Endodermal cell (in vitro differentiated cells): ENCODE measurements at regions not wholly inside any gene's neighbourhood (a gene's known extent, or its start where the extent isn't known, plus 50 kb on each side); places are given as distances from the start of the nearest gene placed in this dataset.

Experiments used
- DNase-seq: peaks from one replicate; pipeline ENCODE4 v3.0.0-alpha.2; 2017
- H3K27ac ChIP-seq: 2 replicates; pipeline ENCODE4 v1.5.1; 2013; ENCODE audit warnings: mild to moderate bottlenecking, low read depth, low read length, moderate library complexity
- H3K27me3 ChIP-seq: 2 replicates; pipeline ENCODE4 v1.6.1; 2013; ENCODE audit warnings: mild to moderate bottlenecking, low read length, moderate library complexity; ENCODE audit not compliant: insufficient read depth, control insufficient read depth, poor library complexity, severe bottlenecking
- H3K36me3 ChIP-seq: 2 replicates; pipeline ENCODE4 v1.7.0; 2013; ENCODE audit warnings: mild to moderate bottlenecking, low read length, moderate library complexity; ENCODE audit not compliant: control insufficient read depth, insufficient read depth
- H3K4me1 ChIP-seq: one replicate; pipeline ENCODE4 v1.7.0; 2013; ENCODE audit warnings: low read length; ENCODE audit not compliant: control insufficient read depth, insufficient read depth
- H3K4me3 ChIP-seq: 2 replicates; pipeline ENCODE4 v1.5.1; 2013; ENCODE audit warnings: mild to moderate bottlenecking, low read length, moderate library complexity
- H3K9ac ChIP-seq: 2 replicates; pipeline ENCODE4 v1.6.1; 2013; ENCODE audit warnings: mild to moderate bottlenecking, low read length, moderate library complexity; ENCODE audit not compliant: poor library complexity, severe bottlenecking; ENCODE audit errors: extremely low read depth
- H3K9me3 ChIP-seq: 2 replicates; pipeline ENCODE4 v1.6.1; 2013; ENCODE audit warnings: mild to moderate bottlenecking, low read length, moderate library complexity; ENCODE audit not compliant: control insufficient read depth
- H3K27ac Mint-ChIP-seq: 2 replicates; pipeline ENCODE4 v1.8.0; 2020; ENCODE audit warnings: mixed read lengths
- H3K27me3 Mint-ChIP-seq: 2 replicates; pipeline ENCODE4 v1.8.0; 2021; ENCODE audit warnings: mild to moderate bottlenecking, mixed read lengths; ENCODE audit not compliant: insufficient read depth
- H3K36me3 Mint-ChIP-seq: 2 replicates; pipeline ENCODE4 v1.8.0; 2020; ENCODE audit warnings: low read depth, mixed read lengths
- H3K4me1 Mint-ChIP-seq: 2 replicates; pipeline ENCODE4 v1.8.0; 2020; ENCODE audit warnings: mixed read lengths
- H3K4me3 Mint-ChIP-seq: 2 replicates; pipeline ENCODE4 v1.8.0; 2020; ENCODE audit warnings: mild to moderate bottlenecking, moderate library complexity, mixed read lengths
- H3K9me3 Mint-ChIP-seq: 2 replicates; pipeline ENCODE4 v1.8.0; 2020; ENCODE audit warnings: mild to moderate bottlenecking, mixed read lengths
- WGBS, 2 experiments: methylation state at CpG; one replicate each; pipeline versions ENCODE4 v1.1.5 to v1.1.7; 2013; ENCODE audit warnings: missing lambda C conversion rate in 2 of 2, mixed read lengths in 1 of 2; ENCODE audit not compliant: insufficient coverage in 1 of 2, insufficient read length in 1 of 2; 5-methylcytosine and 5-hydroxymethylcytosine counted together
- TF ChIP-seq, protein P1 (sequence below): fragments of 200-600 bp; sonication (generic); conservative IDR thresholded peaks from 2 replicates; pipeline ENCODE4 v1.5.0; 2021; ENCODE audit warnings: antibody characterized with exemption, mild to moderate bottlenecking

DNA sequence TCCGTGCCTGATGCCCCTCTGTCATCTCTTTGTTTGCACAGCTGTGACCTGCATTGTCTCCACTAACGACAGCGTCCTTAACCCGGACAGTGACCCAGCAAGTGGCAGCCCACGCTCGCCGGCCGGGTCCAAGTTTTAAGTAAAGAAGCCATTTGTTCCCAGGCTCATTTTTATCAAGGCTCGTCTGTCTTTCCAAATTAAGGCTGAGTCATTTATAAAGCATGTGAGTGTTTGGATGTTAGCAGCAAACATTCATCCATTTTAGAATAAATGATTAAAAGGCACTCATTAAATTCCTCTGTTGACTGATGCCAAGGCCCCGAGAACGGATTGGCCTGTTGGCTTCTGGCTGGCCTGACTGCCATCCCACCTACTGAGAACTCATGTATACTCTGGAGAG, 514.5 kb downstream of the NPHP4 start:
- Mint-ChIP-seq H3K27me3 (peaks cover 14% of the 10 kb centered on the region), H3K4me3 (no peak overlapping the region), H3K4me1 (peaks cover 2% of the 10 kb centered on the region), H3K9me3 (peaks cover 1% of the 10 kb centered on the region), H3K27ac (no peak overlapping the region), H3K36me3 (no peaks in the 10 kb centered on the region)
- Histone ChIP-seq H3K9ac (no peak overlapping the region), H3K9me3 (no peaks in the 10 kb centered on the region), H3K4me1 (no peaks in the 10 kb centered on the region), H3K36me3 (no peaks in the 10 kb centered on the region), H3K27me3 (no peaks in the 10 kb centered on the region), H3K4me3 (no peak overlapping the region), H3K27ac (no peak overlapping the region)
- 80 to 90% methylated on average over 10 to 11 of the region's 11 CpGs for WGBS, 2 experiments
- DNase-seq = no peak
- TF ChIP-seq, protein P1, sequence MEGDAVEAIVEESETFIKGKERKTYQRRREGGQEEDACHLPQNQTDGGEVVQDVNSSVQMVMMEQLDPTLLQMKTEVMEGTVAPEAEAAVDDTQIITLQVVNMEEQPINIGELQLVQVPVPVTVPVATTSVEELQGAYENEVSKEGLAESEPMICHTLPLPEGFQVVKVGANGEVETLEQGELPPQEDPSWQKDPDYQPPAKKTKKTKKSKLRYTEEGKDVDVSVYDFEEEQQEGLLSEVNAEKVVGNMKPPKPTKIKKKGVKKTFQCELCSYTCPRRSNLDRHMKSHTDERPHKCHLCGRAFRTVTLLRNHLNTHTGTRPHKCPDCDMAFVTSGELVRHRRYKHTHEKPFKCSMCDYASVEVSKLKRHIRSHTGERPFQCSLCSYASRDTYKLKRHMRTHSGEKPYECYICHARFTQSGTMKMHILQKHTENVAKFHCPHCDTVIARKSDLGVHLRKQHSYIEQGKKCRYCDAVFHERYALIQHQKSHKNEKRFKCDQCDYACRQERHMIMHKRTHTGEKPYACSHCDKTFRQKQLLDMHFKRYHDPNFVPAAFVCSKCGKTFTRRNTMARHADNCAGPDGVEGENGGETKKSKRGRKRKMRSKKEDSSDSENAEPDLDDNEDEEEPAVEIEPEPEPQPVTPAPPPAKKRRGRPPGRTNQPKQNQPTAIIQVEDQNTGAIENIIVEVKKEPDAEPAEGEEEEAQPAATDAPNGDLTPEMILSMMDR = no peak

DNA sequence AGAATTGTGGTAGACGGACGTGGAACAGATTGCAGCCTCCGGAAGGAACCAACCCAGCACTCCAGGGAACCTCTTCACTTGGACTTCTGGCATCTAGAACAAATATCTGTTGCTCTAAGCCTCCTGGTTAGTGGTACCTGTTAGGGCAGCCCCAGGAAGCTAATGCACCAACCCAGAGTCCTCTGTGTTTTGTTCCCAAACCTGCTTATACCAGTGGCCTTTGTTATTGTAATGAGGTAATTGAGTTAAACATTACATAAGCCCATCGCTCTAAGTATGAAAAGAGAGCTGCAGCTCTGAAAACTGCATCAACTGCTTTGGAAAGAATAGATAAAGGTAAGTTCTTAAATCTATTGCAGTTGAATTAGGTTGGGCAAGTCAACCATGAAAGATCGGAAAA, 516.7 kb downstream of the NPHP4 start:
- no peaks in the 10 kb centered on the region for H3K36me3 Mint-ChIP-seq
- 88 to 92% methylated on average over 2 to 5 of the region's 5 CpGs for WGBS, 2 experiments
- no peak for DNase-seq

DNA sequence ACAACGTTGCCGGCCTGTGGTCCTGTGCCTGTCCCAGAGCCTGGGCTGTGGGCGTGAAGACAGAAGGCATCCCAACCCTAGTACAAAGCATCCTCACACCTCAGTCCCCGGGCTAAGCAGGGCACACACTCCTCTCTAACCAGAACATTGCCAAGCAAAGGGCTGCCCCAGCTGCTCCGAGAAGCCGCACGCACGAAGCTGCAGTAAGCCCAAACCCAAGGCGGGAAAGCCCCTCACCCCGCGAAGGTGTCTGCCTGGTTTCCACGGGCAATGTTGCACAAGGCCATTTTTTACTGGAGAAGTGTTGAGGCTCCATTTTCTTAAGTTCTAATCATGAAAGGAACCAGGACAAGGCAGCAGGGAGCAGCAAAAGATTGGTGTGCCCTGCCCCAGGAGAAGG, 519.0 kb downstream of the NPHP4 start:
- Histone ChIP-seq H3K36me3 (no peaks in the 10 kb centered on the region), H3K4me3 (no peak overlapping the region), H3K27ac (no peak overlapping the region), H3K4me1 (no peaks in the 10 kb centered on the region), H3K9me3 (no peaks in the 10 kb centered on the region), H3K9ac (no peak overlapping the region), H3K27me3 (no peaks in the 10 kb centered on the region)
- DNase-seq = no peak
- H3K27ac Mint-ChIP-seq = no peak overlapping the region
- H3K4me3 Mint-ChIP-seq = no peak overlapping the region
- WGBS, 2 experiments = 90 to 93% methylated on average over 9 to 12 of the region's 12 CpGs
- H3K4me1 Mint-ChIP-seq = no peaks in the 10 kb centered on the region
- peaks cover 16% of the 10 kb centered on the region for H3K27me3 Mint-ChIP-seq
- TF ChIP-seq, protein P1 = no peak
- H3K9me3 Mint-ChIP-seq = no peaks in the 10 kb centered on the region
- H3K36me3 Mint-ChIP-seq = no peaks in the 10 kb centered on the region

More for the DNA sequence above, 516.7 kb downstream of the NPHP4 start:
- Mint-ChIP-seq H3K4me3 (no peak overlapping the region), H3K27me3 (peaks cover 9% of the 10 kb centered on the region), H3K4me1 (no peaks in the 10 kb centered on the region), H3K9me3 (no peaks in the 10 kb centered on the region), H3K27ac (no peak overlapping the region)
- Histone ChIP-seq H3K4me3 (no peak overlapping the region), H3K9ac (no peak overlapping the region), H3K9me3 (no peaks in the 10 kb centered on the region), H3K27ac (no peak overlapping the region), H3K4me1 (no peaks in the 10 kb centered on the region), H3K27me3 (no peaks in the 10 kb centered on the region), H3K36me3 (no peaks in the 10 kb centered on the region)
- TF ChIP-seq, protein P1 = no peak
